ENCODE measurements at regions not wholly inside any gene's neighbourhood (a gene's known extent, or its start where the extent isn't known, plus 50 kb on each side); places are given as distances from the start of the nearest gene placed in this dataset.
"Not testable (repeated sequence)": the region's sequence is repeated elsewhere in the genome, so short reads cannot be mapped to it uniquely, and the experiment has no call there.

DNA sequence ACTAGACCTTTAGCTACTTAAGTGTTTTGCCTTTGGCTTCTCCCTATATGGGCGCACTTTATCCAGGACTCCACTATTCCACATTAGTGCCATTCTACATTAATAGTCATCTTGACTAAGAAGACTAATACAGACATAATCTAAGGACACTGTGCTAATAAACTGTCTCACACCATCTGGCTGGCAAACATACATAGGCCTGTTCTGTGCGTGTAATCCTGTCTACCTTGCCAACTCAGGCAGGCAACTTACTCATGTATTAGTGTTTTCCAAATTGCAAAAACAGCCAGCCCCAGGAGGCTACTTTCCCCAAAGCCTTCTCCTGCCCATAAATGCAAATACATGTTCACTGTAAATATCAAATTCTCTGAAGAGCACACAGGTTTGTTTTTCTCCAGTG, 587.3 kb downstream of the TMA16 start:
- no peaks in the 10 kb centered on the region for H3K9me3 ChIP-seq (ENCODE audit: insufficient read depth, low read length)
- TF ChIP-seq, protein P1, sequence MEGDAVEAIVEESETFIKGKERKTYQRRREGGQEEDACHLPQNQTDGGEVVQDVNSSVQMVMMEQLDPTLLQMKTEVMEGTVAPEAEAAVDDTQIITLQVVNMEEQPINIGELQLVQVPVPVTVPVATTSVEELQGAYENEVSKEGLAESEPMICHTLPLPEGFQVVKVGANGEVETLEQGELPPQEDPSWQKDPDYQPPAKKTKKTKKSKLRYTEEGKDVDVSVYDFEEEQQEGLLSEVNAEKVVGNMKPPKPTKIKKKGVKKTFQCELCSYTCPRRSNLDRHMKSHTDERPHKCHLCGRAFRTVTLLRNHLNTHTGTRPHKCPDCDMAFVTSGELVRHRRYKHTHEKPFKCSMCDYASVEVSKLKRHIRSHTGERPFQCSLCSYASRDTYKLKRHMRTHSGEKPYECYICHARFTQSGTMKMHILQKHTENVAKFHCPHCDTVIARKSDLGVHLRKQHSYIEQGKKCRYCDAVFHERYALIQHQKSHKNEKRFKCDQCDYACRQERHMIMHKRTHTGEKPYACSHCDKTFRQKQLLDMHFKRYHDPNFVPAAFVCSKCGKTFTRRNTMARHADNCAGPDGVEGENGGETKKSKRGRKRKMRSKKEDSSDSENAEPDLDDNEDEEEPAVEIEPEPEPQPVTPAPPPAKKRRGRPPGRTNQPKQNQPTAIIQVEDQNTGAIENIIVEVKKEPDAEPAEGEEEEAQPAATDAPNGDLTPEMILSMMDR (IDR thresholded peaks at IDR 0.05; ENCODE audit: low read depth, low read length), result no peak
- TF ChIP-seq EZH2phosphoT487 (IDR thresholded peaks at IDR 0.05; ENCODE audit: low read depth), result no peak
- H2AFZ ChIP-seq (ENCODE audit: low read depth, low read length), result peak overlapping the region; percentile 18; the same call in 1 of the 2 replicates
- no peaks in the 10 kb centered on the region for H3K27me3 ChIP-seq (ENCODE audit: low read depth, low read length)
- H3K36me3 ChIP-seq (replicated peaks; ENCODE audit: low read depth, low read length), result no peaks in the 10 kb centered on the region
- no peaks in the 10 kb centered on the region for H3K4me1 ChIP-seq (ENCODE audit: low read length)
- H3K79me2 ChIP-seq (ENCODE audit: low read length), result no peaks in the 10 kb centered on the region
- H3K9ac ChIP-seq (ENCODE audit: low read length), result no peak overlapping the region
- no peak overlapping the region for H3K4me2 ChIP-seq (ENCODE audit: low read length)
- no peak overlapping the region for H3K4me3 ChIP-seq (ENCODE audit: low read length)
- no peak overlapping the region for H3K27ac ChIP-seq (ENCODE audit: low read length)
- H4K20me1 ChIP-seq (ENCODE audit: insufficient read depth, low read length), result no peaks in the 10 kb centered on the region

DNA sequence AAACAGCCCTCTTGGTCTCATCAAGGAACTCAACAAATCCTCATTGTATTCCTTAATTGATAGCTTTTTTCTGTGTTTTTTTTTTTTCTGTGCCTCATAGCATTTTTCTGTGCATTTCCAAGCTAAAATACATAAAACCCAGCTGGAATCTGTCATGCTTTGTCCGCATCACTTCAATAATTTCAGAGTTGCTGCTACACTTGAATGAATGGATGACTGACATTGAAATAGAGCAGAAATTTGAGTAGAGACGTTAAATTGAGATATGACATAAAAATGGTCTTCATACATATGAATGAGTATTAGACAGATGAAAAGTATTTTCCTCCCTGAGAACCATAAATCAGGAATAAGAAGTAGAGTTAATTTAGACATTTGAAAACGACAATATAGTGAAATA, 593.2 kb downstream of the TMA16 start:
- H3K36me3 ChIP-seq (replicated peaks; ENCODE audit: low read depth, low read length), result no peaks in the 10 kb centered on the region
- no peak overlapping the region for H3K9ac ChIP-seq (ENCODE audit: low read length)
- TF ChIP-seq EZH2phosphoT487 (IDR thresholded peaks at IDR 0.05; ENCODE audit: low read depth), result no peak
- TF ChIP-seq, protein P1 (IDR thresholded peaks at IDR 0.05; ENCODE audit: low read depth, low read length), result no peak

DNA sequence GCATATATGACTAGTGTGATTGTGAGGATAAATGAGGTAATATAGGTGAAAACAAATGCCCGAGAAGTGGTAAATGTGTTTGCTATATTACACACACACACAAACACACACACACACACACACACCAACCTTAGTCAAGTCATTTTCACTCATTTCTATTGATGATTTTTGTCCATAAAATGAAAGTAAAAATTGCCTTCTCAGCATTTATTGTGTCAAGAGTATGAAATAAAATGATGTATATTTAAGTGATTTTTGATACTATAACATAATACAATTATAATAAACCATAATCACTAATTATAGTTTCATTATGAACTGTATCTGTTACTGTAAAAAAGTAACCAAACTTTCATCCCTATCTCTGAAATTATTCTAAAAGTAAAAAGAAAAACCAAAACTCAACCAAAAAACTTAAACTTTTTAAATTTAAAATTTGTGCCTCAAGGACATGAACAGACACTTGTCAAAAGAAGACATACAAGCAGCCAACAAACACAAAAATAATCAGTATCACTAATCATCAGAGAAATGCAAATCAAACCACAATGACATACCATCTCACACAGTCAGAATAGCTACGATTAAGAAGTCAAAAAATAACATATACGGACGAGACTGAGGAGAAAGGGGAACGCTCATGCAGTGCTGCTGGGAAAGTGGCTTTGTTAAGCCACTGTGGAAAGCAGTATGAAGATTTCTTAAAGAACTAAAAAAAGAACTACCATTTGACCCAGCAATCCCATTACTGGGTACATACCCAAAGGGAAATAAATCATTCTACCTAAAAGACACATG, 601.0 kb downstream of the TMA16 start:
- Histone ChIP-seq H3K36me3 (replicated peaks; ENCODE audit: low read depth, low read length) (no peaks in the 10 kb centered on the region), H2AFZ (ENCODE audit: low read depth, low read length) (no peak overlapping the region), H3K27me3 (ENCODE audit: low read depth, low read length) (no peaks in the 10 kb centered on the region), H3K4me2 (ENCODE audit: low read length) (no peak overlapping the region), H3K4me3 (ENCODE audit: low read length) (no peak overlapping the region), H4K20me1 (ENCODE audit: insufficient read depth, low read length) (no peaks in the 10 kb centered on the region), H3K9ac (ENCODE audit: low read length) (no peak overlapping the region), H3K4me1 (ENCODE audit: low read length) (no peaks in the 10 kb centered on the region), H3K79me2 (ENCODE audit: low read length) (no peaks in the 10 kb centered on the region), H3K9me3 (ENCODE audit: insufficient read depth, low read length) (no peaks in the 10 kb centered on the region), H3K27ac (ENCODE audit: low read length) (no peak overlapping the region)
- TF ChIP-seq EZH2phosphoT487 (IDR thresholded peaks at IDR 0.05; ENCODE audit: low read depth), result no peak
- TF ChIP-seq, protein P1 (IDR thresholded peaks at IDR 0.05; ENCODE audit: low read depth, low read length), result no peak

More for the DNA sequence above, 593.2 kb downstream of the TMA16 start:
- Histone ChIP-seq H3K27me3 (ENCODE audit: low read depth, low read length) (no peaks in the 10 kb centered on the region), H3K9me3 (ENCODE audit: insufficient read depth, low read length) (no peaks in the 10 kb centered on the region), H2AFZ (ENCODE audit: low read depth, low read length) (no peak overlapping the region), H3K4me3 (ENCODE audit: low read length) (no peak overlapping the region), H3K4me2 (ENCODE audit: low read length) (no peak overlapping the region), H3K4me1 (ENCODE audit: low read length) (no peaks in the 10 kb centered on the region), H3K27ac (ENCODE audit: low read length) (no peak overlapping the region), H3K79me2 (ENCODE audit: low read length) (no peaks in the 10 kb centered on the region), H4K20me1 (ENCODE audit: insufficient read depth, low read length) (no peaks in the 10 kb centered on the region)

DNA sequence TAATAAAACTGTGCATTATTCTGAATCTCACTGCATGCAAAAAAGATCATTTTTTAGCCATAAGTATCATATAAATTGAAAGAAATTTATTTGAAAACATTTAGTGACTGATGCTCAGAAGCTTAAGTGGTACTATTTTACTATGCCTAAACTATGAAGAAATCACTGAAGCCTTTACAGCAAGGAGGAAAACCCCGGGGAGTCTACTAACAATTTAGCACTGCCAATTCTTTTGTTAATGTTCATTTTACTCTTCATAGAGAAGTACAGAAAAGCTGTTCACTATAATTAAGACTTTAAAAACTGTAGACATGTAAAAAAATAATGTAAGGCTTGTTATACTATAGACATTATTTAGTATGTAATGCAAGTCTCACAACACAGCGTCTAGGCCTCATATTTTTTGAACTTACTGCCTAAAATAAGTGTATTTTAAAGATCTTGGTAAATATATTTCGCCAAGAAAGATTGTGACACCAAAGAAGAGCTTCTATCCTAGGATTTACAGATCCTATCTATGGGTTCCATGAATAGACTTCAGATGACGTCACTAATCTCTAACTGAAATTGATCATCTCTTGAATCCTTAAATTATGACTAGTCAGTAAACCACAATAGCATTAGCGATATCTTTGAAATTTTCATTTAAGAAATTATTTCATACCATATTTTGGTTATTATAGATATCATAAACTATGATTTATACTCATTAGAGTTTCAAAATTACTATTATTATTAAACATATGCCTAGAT, 602.5 kb downstream of the TMA16 start:
- no peak overlapping the region for H3K27ac ChIP-seq (ENCODE audit: low read length)
- H3K9me3 ChIP-seq (ENCODE audit: insufficient read depth, low read length), result no peaks in the 10 kb centered on the region
- no peaks in the 10 kb centered on the region for H3K27me3 ChIP-seq (ENCODE audit: low read depth, low read length)
- H2AFZ ChIP-seq (ENCODE audit: low read depth, low read length), result no peak overlapping the region
- H3K9ac ChIP-seq (ENCODE audit: low read length), result no peak overlapping the region
- H3K4me2 ChIP-seq (ENCODE audit: low read length), result no peak overlapping the region
- no peaks in the 10 kb centered on the region for H3K4me1 ChIP-seq (ENCODE audit: low read length)
- H4K20me1 ChIP-seq (ENCODE audit: insufficient read depth, low read length), result no peaks in the 10 kb centered on the region
- no peak overlapping the region for H3K4me3 ChIP-seq (ENCODE audit: low read length)
- H3K36me3 ChIP-seq (replicated peaks; ENCODE audit: low read depth, low read length), result no peaks in the 10 kb centered on the region
- H3K79me2 ChIP-seq (ENCODE audit: low read length), result no peaks in the 10 kb centered on the region
- TF ChIP-seq, protein P1 (IDR thresholded peaks at IDR 0.05; ENCODE audit: low read depth, low read length), result no peak
- no peak for TF ChIP-seq EZH2phosphoT487 (IDR thresholded peaks at IDR 0.05; ENCODE audit: low read depth)

DNA sequence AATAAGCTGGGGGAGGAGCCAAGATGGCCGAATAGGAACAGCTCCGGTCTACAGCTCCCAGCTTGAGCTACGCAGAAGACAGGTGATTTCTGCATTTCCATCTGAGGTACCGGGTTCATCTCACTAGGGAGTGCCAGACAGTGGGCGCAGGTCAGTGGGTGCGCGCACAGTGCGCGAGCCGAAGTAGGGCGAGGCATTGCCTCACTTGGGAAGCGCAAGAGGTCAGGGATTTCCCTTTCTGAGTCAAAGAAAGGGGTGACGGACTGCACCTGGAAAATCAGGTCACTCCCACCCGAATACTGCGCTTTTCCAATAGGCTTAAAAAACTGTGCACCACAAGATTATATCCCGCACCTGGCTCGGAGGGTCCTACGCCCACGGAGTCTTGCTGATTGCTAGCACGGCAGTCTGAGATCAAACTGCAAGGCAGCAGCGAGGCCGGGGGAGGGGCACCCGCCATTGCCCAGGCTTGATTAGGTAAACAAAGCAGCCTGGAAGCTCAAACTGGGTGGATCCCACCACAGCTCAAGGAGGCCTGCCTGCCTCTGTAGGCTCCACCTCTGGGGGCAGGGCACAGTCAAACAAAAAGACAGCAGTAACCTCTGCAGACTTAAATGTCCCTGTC, 606.4 kb downstream of the TMA16 start:
- not testable (repeated sequence) for H3K4me1 ChIP-seq (ENCODE audit: low read length); H3K4me2 ChIP-seq (ENCODE audit: low read length); H3K36me3 ChIP-seq (replicated peaks; ENCODE audit: low read depth, low read length); H3K9ac ChIP-seq (ENCODE audit: low read length); H3K27me3 ChIP-seq (ENCODE audit: low read depth, low read length); H3K79me2 ChIP-seq (ENCODE audit: low read length); H3K27ac ChIP-seq (ENCODE audit: low read length); H2AFZ ChIP-seq (ENCODE audit: low read depth, low read length); H4K20me1 ChIP-seq (ENCODE audit: insufficient read depth, low read length); H3K9me3 ChIP-seq (ENCODE audit: insufficient read depth, low read length); H3K4me3 ChIP-seq (ENCODE audit: low read length)

Measured in OCI-LY3 (cell line).